Liver (tissue), 8 donors: ENCODE measurements at regions not wholly inside any gene's neighbourhood (a gene's known extent, or its start where the extent isn't known, plus 50 kb on each side); places are given as distances from the start of the nearest gene placed in this dataset.

Experiments
- DNase-seq: peaks from one replicate; pipeline ENCODE4 v3.0.0-alpha.2; 2017; ENCODE audit warnings: low spot score
- H3K27ac ChIP-seq, 2 donors: one replicate each; pipeline ENCODE4 v1.7.0; 2013; ENCODE audit warnings: inconsistent platforms in 2 of 2, low read length in 2 of 2, control low read depth in 1 of 2, low read depth in 1 of 2, mild to moderate bottlenecking in 1 of 2
- H3K27me3 ChIP-seq, 4 donors: one replicate each; pipeline versions ENCODE4 v1.6.1 to v1.7.0; 2013; ENCODE audit warnings: low read length in 3 of 4, inconsistent platforms in 1 of 4, mild to moderate bottlenecking in 1 of 4, moderate library complexity in 1 of 4; ENCODE audit not compliant: control insufficient read depth in 4 of 4, insufficient read depth in 4 of 4
- H3K36me3 ChIP-seq, 4 donors: one replicate each; pipeline versions ENCODE4 v1.6.1 to v1.7.0; 2013; ENCODE audit warnings: low read length in 3 of 4, mild to moderate bottlenecking in 3 of 4, low read depth in 1 of 4, moderate library complexity in 1 of 4; ENCODE audit not compliant: control insufficient read depth in 4 of 4, insufficient read depth in 3 of 4
- H3K4me1 ChIP-seq, 4 donors: one replicate each; pipeline versions ENCODE4 v1.6.1 to v1.7.0; 2013; ENCODE audit warnings: low read length in 3 of 4, mild to moderate bottlenecking in 3 of 4, moderate library complexity in 1 of 4; ENCODE audit not compliant: control insufficient read depth in 4 of 4, insufficient read depth in 4 of 4
- H3K4me3 ChIP-seq, 3 donors: one replicate each; pipeline versions ENCODE4 v1.6.1 to v1.7.0; 2013; ENCODE audit warnings: low read length in 3 of 3, control low read depth in 1 of 3, low read depth in 1 of 3, mild to moderate bottlenecking in 1 of 3
- H3K9ac ChIP-seq, 2 donors: one replicate each; pipeline ENCODE4 v1.7.0; 2013; ENCODE audit warnings: low read length in 2 of 2, mild to moderate bottlenecking in 2 of 2, moderate library complexity in 2 of 2, control low read depth in 1 of 2, low read depth in 1 of 2
- H3K9me3 ChIP-seq, 4 donors: one replicate each; pipeline versions ENCODE4 v1.6.1 to v1.7.0; 2013; ENCODE audit warnings: low read length in 3 of 4; ENCODE audit not compliant: control insufficient read depth in 4 of 4
- CTCF ChIP-seq: fragments of 150-350 bp; IDR thresholded peaks from 2 replicates; pipeline ENCODE4 v1.5.1; 2017; ENCODE audit warnings: improper control_type of control experiment, low read depth, low read length; ENCODE audit not compliant: missing input control
- EGR1 ChIP-seq, 2 donors: IDR thresholded peaks; 2 replicates each; pipeline ENCODE4 v1.6.1; 2016 to 2018; ENCODE audit warnings: antibody characterized with exemption in 2 of 2, low read depth in 2 of 2
- FOXA1 ChIP-seq: IDR thresholded peaks from 2 replicates; pipeline ENCODE4 v1.6.1; 2016; ENCODE audit warnings: antibody characterized with exemption
- FOXA2 ChIP-seq: IDR thresholded peaks from 2 replicates; pipeline ENCODE4 v1.6.1; 2016; ENCODE audit warnings: antibody characterized with exemption
- GABPA ChIP-seq, 2 donors: IDR thresholded peaks in 1 of 2; conservative IDR thresholded peaks in 1 of 2; 2 replicates each; pipeline ENCODE4 v1.6.1; 2016; ENCODE audit warnings: antibody characterized with exemption in 2 of 2, mild to moderate bottlenecking in 1 of 2, moderate library complexity in 1 of 2
- HNF4A ChIP-seq, 2 donors: conservative IDR thresholded peaks; 2 replicates each; pipeline ENCODE4 v1.6.1; 2016; ENCODE audit warnings: antibody characterized with exemption in 2 of 2, mild to moderate bottlenecking in 2 of 2
- HNF4G ChIP-seq: IDR thresholded peaks from 2 replicates; pipeline ENCODE4 v1.6.1; 2016; ENCODE audit warnings: antibody characterized with exemption
- JUND ChIP-seq, 2 donors: IDR thresholded peaks; 2 replicates each; pipeline ENCODE4 v1.6.1; 2016; ENCODE audit warnings: antibody characterized with exemption in 2 of 2
- NR2F2 ChIP-seq: IDR thresholded peaks from 2 replicates; pipeline ENCODE4 v1.6.1; 2016; ENCODE audit warnings: antibody characterized with exemption
- RXRA ChIP-seq, 2 donors: IDR thresholded peaks; 2 replicates each; pipeline ENCODE4 v1.6.1; 2017 to 2018; ENCODE audit warnings: antibody characterized with exemption in 2 of 2, mild to moderate bottlenecking in 1 of 2
- TAF1 ChIP-seq: conservative IDR thresholded peaks from 2 replicates; pipeline ENCODE4 v1.6.1; 2016; ENCODE audit warnings: antibody characterized with exemption, mild to moderate bottlenecking
- YY1 ChIP-seq: IDR thresholded peaks from 2 replicates; pipeline ENCODE4 v1.6.1; 2016; ENCODE audit warnings: antibody characterized with exemption, mild to moderate bottlenecking
- ZBTB33 ChIP-seq: IDR thresholded peaks from 2 replicates; pipeline ENCODE4 v1.6.1; 2016; ENCODE audit warnings: antibody characterized with exemption
- WGBS: extraction: QIAGEN DNeasy Blood & Tissue Kit; methylation state at CpG from one replicate; pipeline ENCODE4 v1.1.7; 2013; 5-methylcytosine and 5-hydroxymethylcytosine counted together
- TF ChIP-seq, protein P1 (sequence below): IDR thresholded peaks from 2 replicates; pipeline ENCODE4 v1.6.1; 2016; ENCODE audit warnings: antibody characterized with exemption
- TF ChIP-seq, protein P2 (sequence below): IDR thresholded peaks from 2 replicates; pipeline ENCODE4 v1.6.1; 2016; ENCODE audit warnings: antibody characterized with exemption, mild to moderate bottlenecking
- TF ChIP-seq, protein P3 (sequence below): IDR thresholded peaks from 2 replicates; pipeline ENCODE4 v1.6.1; 2016; ENCODE audit warnings: antibody characterized with exemption
- donor health status: healthy.
- donor health status: healthy.
- donor health status: healthy.
- donor health status: healthy.
- donor health status: healthy.

- TF ChIP-seq YY1 (no peak), NR2F2 (no peak), GABPA (IDR thresholded peaks at IDR 0.05 in 1 of 2, conservative IDR thresholded peaks at IDR 0.05 in 1 of 2) (no peak), RXRA (IDR thresholded peaks at IDR 0.05) (no peak), HNF4G (no peak), FOXA2 (no peak), FOXA1 (no peak), CTCF (no peak), TAF1 (no peak), EGR1 (IDR thresholded peaks at IDR 0.05; ENCODE audit: low read depth in 2 of 2) (no peak)
- TF ChIP-seq, protein P1, sequence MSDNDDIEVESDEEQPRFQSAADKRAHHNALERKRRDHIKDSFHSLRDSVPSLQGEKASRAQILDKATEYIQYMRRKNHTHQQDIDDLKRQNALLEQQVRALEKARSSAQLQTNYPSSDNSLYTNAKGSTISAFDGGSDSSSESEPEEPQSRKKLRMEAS = no peak
- TF ChIP-seq, protein P2, sequence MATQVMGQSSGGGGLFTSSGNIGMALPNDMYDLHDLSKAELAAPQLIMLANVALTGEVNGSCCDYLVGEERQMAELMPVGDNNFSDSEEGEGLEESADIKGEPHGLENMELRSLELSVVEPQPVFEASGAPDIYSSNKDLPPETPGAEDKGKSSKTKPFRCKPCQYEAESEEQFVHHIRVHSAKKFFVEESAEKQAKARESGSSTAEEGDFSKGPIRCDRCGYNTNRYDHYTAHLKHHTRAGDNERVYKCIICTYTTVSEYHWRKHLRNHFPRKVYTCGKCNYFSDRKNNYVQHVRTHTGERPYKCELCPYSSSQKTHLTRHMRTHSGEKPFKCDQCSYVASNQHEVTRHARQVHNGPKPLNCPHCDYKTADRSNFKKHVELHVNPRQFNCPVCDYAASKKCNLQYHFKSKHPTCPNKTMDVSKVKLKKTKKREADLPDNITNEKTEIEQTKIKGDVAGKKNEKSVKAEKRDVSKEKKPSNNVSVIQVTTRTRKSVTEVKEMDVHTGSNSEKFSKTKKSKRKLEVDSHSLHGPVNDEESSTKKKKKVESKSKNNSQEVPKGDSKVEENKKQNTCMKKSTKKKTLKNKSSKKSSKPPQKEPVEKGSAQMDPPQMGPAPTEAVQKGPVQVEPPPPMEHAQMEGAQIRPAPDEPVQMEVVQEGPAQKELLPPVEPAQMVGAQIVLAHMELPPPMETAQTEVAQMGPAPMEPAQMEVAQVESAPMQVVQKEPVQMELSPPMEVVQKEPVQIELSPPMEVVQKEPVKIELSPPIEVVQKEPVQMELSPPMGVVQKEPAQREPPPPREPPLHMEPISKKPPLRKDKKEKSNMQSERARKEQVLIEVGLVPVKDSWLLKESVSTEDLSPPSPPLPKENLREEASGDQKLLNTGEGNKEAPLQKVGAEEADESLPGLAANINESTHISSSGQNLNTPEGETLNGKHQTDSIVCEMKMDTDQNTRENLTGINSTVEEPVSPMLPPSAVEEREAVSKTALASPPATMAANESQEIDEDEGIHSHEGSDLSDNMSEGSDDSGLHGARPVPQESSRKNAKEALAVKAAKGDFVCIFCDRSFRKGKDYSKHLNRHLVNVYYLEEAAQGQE = no peak
- TF ChIP-seq, protein P3, sequence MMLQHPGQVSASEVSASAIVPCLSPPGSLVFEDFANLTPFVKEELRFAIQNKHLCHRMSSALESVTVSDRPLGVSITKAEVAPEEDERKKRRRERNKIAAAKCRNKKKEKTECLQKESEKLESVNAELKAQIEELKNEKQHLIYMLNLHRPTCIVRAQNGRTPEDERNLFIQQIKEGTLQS = no peak
- Histone ChIP-seq H3K27ac (no peak overlapping the region), H3K9ac (no peak overlapping the region), H3K4me3 (no peak overlapping the region), H3K36me3 (no peaks in the 10 kb centered on the region), H3K27me3 (peaks cover 0 to 4% (median 0%) of the 10 kb centered on the region in 4 donors), H3K4me1 (no peaks in the 10 kb centered on the region), H3K9me3 (no peaks in the 10 kb centered on the region)
- no peak for DNase-seq
- WGBS = 70% methylated on average over 5 of the region's 5 CpGs
These were observed 1212.9 kb downstream of the BCL11B start for GRCh38 chr14:98059106-98059505.

DNA sequence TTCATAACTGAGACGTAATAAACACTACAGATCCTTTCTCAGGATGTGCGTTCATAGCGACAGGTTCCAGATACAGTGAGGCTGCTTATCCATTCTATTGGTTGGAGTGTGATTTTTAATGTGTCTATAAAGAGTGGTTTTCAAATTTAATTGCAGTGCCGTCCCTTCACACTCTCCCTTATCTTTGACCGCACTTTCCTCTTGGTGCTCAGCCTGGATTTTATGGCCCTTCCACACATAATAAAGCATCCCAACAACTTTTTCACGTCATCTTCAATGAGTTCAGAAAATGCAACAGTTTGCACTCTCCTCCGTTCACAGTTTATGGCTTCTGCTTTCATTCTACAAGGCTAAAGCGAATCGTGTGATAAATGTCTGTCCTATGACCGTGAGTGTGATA is 1209.9 kb downstream of the BCL11B start:
- Histone ChIP-seq H3K27ac (no peak overlapping the region), H3K4me1 (no peaks in the 10 kb centered on the region), H3K27me3 (peaks cover 0 to 4% (median 1%) of the 10 kb centered on the region in 4 donors), H3K36me3 (no peaks in the 10 kb centered on the region), H3K9me3 (no peaks in the 10 kb centered on the region), H3K9ac (no peak overlapping the region), H3K4me3 (no peak overlapping the region)
- WGBS = 80% methylated on average over 10 of the region's 10 CpGs
- TF ChIP-seq CTCF = no peak
- no peak for TF ChIP-seq RXRA (IDR thresholded peaks at IDR 0.05)
- TF ChIP-seq, protein P3 = no peak
- TF ChIP-seq GABPA (IDR thresholded peaks at IDR 0.05 in 1 of 2, conservative IDR thresholded peaks at IDR 0.05 in 1 of 2) = no peak
- no peak for TF ChIP-seq ZBTB33
- TF ChIP-seq FOXA1 = no peak
- TF ChIP-seq, protein P1 = no peak
- no peak for TF ChIP-seq HNF4A (conservative IDR thresholded peaks at IDR 0.05)
- TF ChIP-seq NR2F2 = no peak
- no peak for TF ChIP-seq YY1
- TF ChIP-seq JUND (IDR thresholded peaks at IDR 0.05) = no peak
- no peak for DNase-seq
